ENCODE measurements at regions not wholly inside any gene's neighbourhood (a gene's known extent, or its start where the extent isn't known, plus 50 kb on each side); places are given as distances from the start of the nearest gene placed in this dataset.

GRCh38 chr2:116145031-116145430 lies 1669.5 kb upstream of the DDX18 start (continued):
- TF ChIP-seq REST (IDR thresholded peaks at IDR 0.05) (no peak), HNF4G (IDR thresholded peaks at IDR 0.05) (no peak)

GRCh38 chr2:116148361-116148760 lies 1666.1 kb upstream of the DDX18 start:
- H3K9ac ChIP-seq (ENCODE audit: low read depth in 1 of 2, low read length in 2 of 2) = no peak overlapping the region
- no peak for DNase-seq (ENCODE audit: low spot score)
- no peak for TF ChIP-seq GABPA (IDR thresholded peaks at IDR 0.05 in 1 of 2, conservative IDR thresholded peaks at IDR 0.05 in 1 of 2)
- TF ChIP-seq REST (IDR thresholded peaks at IDR 0.05) = no peak
- no peak for TF ChIP-seq FOXA2 (IDR thresholded peaks at IDR 0.05)
- TF ChIP-seq MAX (IDR thresholded peaks at IDR 0.05) = no peak
- TF ChIP-seq TAF1 (conservative IDR thresholded peaks at IDR 0.05) = no peak
- TF ChIP-seq RXRA (IDR thresholded peaks at IDR 0.05) = no peak

GRCh38 chr2:116153729-116154128 lies 1660.8 kb upstream of the DDX18 start:
- Histone ChIP-seq H3K9ac (ENCODE audit: low read depth in 1 of 2, low read length in 2 of 2) (no peak overlapping the region), H3K9me3 (ENCODE audit: control insufficient read depth in 4 of 4, low read length in 3 of 4) (peaks cover 0 to 3% (median 0%) of the 10 kb centered on the region in 4 donors)
- WGBS = 52% methylated on average over 3 of the region's 3 CpGs

More at GRCh38 chr2:116148361-116148760, 1666.1 kb upstream of the DDX18 start:
- H3K36me3 ChIP-seq (ENCODE audit: control insufficient read depth in 4 of 4, insufficient read depth in 3 of 4, low read depth in 1 of 4, low read length in 3 of 4) = no peaks in the 10 kb centered on the region
- H3K4me1 ChIP-seq (ENCODE audit: control insufficient read depth in 4 of 4, insufficient read depth in 4 of 4, low read length in 3 of 4) = no peaks in the 10 kb centered on the region
- H3K4me3 ChIP-seq (ENCODE audit: low read depth in 1 of 3, low read length in 3 of 3) = no peak overlapping the region
- no peaks in the 10 kb centered on the region for H3K27me3 ChIP-seq (ENCODE audit: control insufficient read depth in 4 of 4, insufficient read depth in 4 of 4, low read length in 3 of 4)
- H3K9me3 ChIP-seq (ENCODE audit: control insufficient read depth in 4 of 4, low read length in 3 of 4) = no peaks in the 10 kb centered on the region
- H3K27ac ChIP-seq (ENCODE audit: low read depth in 1 of 2, low read length in 2 of 2) = no peak overlapping the region

More at GRCh38 chr2:116153729-116154128, 1660.8 kb upstream of the DDX18 start:
- Histone ChIP-seq H3K4me3 (ENCODE audit: low read depth in 1 of 3, low read length in 3 of 3) (no peak overlapping the region), H3K4me1 (ENCODE audit: control insufficient read depth in 4 of 4, insufficient read depth in 4 of 4, low read length in 3 of 4) (no peaks in the 10 kb centered on the region), H3K27me3 (ENCODE audit: control insufficient read depth in 4 of 4, insufficient read depth in 4 of 4, low read length in 3 of 4) (no peaks in the 10 kb centered on the region), H3K36me3 (ENCODE audit: control insufficient read depth in 4 of 4, insufficient read depth in 3 of 4, low read depth in 1 of 4, low read length in 3 of 4) (no peaks in the 10 kb centered on the region), H3K27ac (ENCODE audit: low read depth in 1 of 2, low read length in 2 of 2) (no peak overlapping the region)
- no peak for DNase-seq (ENCODE audit: low spot score)
- TF ChIP-seq MAX (IDR thresholded peaks at IDR 0.05) (no peak), HNF4A (conservative IDR thresholded peaks at IDR 0.05) (no peak), TAF1 (conservative IDR thresholded peaks at IDR 0.05) (no peak), ATF3 (IDR thresholded peaks at IDR 0.05) (no peak)
